NCI-H526 treated with DMSO at 0.1 percent for 48 hours (cell line): ENCODE measurements at regions not wholly inside any gene's neighbourhood (a gene's known extent, or its start where the extent isn't known, plus 50 kb on each side); places are given as distances from the start of the nearest gene placed in this dataset.

Experiments used
- DNase-seq: peaks from one replicate; lab custom pipeline; 2025; lab: John Stamatoyannopoulos, UW

- DNase-seq, result no peak
Measured at GRCh38 chr9:113785334-113785733, 90.8 kb upstream of the ZNF618 start.

- DNase-seq, result no peak
Measured at GRCh38 chr9:113786071-113786470, 90.0 kb upstream of the ZNF618 start.

- no peak for DNase-seq
Measured at GRCh38 chr9:113787871-113788270, 88.2 kb upstream of the ZNF618 start.

GRCh38 chr9:113788616-113789330, 87.3 kb upstream of the ZNF618 start:
- no peak for DNase-seq

- no peak for DNase-seq
Measured at GRCh38 chr9:113790093-113790492, 86.0 kb upstream of the ZNF618 start.

GRCh38 chr9:113793558-113793957, 82.6 kb upstream of the ZNF618 start:
- DNase-seq, result no peak

- no peak for DNase-seq
Measured at GRCh38 chr9:113794721-113795120, 81.4 kb upstream of the ZNF618 start.

GRCh38 chr9:113795811-113796392, 80.2 kb upstream of the ZNF618 start:
- DNase-seq, result no peak

- DNase-seq, result no peak
Measured at GRCh38 chr9:113796646-113797426, 79.3 kb upstream of the ZNF618 start.

- DNase-seq, result no peak
Measured at GRCh38 chr9:113798062-113799030, 77.8 kb upstream of the ZNF618 start.

GRCh38 chr9:113800276-113800675, 75.8 kb upstream of the ZNF618 start:
- DNase-seq, result no peak

- no peak for DNase-seq
Measured at GRCh38 chr9:113803811-113804589, 72.1 kb upstream of the ZNF618 start.

GRCh38 chr9:113805486-113806132, 70.5 kb upstream of the ZNF618 start:
- DNase-seq, result no peak

GRCh38 chr9:113807173-113808061, 68.7 kb upstream of the ZNF618 start:
- DNase-seq, result peak; percentile 9

GRCh38 chr9:113808391-113809358, 67.4 kb upstream of the ZNF618 start:
- no peak for DNase-seq

- no peak for DNase-seq
Measured at GRCh38 chr9:113817171-113817570, 58.9 kb upstream of the ZNF618 start.

GRCh38 chr9:113818391-113818790, 57.7 kb upstream of the ZNF618 start:
- DNase-seq, result no peak

- no peak for DNase-seq
Measured at GRCh38 chr9:113822315-113822714, 53.8 kb upstream of the ZNF618 start.
